Spleen (tissue), 11 donors: ENCODE measurements at regions not wholly inside any gene's neighbourhood (a gene's known extent, or its start where the extent isn't known, plus 50 kb on each side); places are given as distances from the start of the nearest gene placed in this dataset.
"Not testable (repeated sequence)": the region's sequence is repeated elsewhere in the genome, so short reads cannot be mapped to it uniquely, and the experiment has no call there.

Experiments
- DNase-seq: peaks from one replicate; pipeline ENCODE4 v3.0.0-alpha.2; 2020
- H3K27ac ChIP-seq, 8 donors: fragments of 200-600 bp; sonication (generic) in 7 of 8; 1 replicate in 4 of 8; 2 replicates in 4 of 8; pipeline versions ENCODE4 v1.5.0 to v1.8.0; 2016 to 2021; ENCODE audit warnings: inconsistent platforms in 4 of 8, mild to moderate bottlenecking in 4 of 8, moderate library complexity in 1 of 8
- H3K27me3 ChIP-seq, 7 donors: fragments of 200-600 bp; sonication (generic) in 6 of 7; replicated peaks in 1 of 7; 1 replicate in 4 of 7; 2 replicates in 3 of 7; pipeline versions ENCODE4 v1.5.0 to v1.8.0; 2016 to 2021; ENCODE audit warnings: inconsistent platforms in 3 of 7, mild to moderate bottlenecking in 1 of 7
- H3K36me3 ChIP-seq, 6 donors: fragments of 200-600 bp; sonication (generic) in 5 of 6; 1 replicate in 4 of 6; 2 replicates in 2 of 6; pipeline versions ENCODE4 v1.5.0 to v1.8.0; 2016 to 2021; ENCODE audit warnings: inconsistent platforms in 2 of 6
- H3K4me1 ChIP-seq, 6 donors: fragments of 200-600 bp; sonication (generic) in 5 of 6; 1 replicate in 3 of 6; 2 replicates in 3 of 6; pipeline versions ENCODE4 v1.5.0 to v1.8.0; 2016 to 2021; ENCODE audit warnings: inconsistent platforms in 3 of 6
- H3K4me3 ChIP-seq, 8 donors: fragments of 200-600 bp; sonication (generic) in 7 of 8; 1 replicate in 4 of 8; 2 replicates in 4 of 8; pipeline versions ENCODE4 v1.5.0 to v1.8.0; 2016 to 2021; ENCODE audit warnings: inconsistent platforms in 4 of 8, mild to moderate bottlenecking in 4 of 8, moderate library complexity in 2 of 8
- H3K9me3 ChIP-seq, 8 donors: fragments of 200-600 bp; sonication (generic) in 7 of 8; 1 replicate in 4 of 8; 2 replicates in 4 of 8; pipeline versions ENCODE4 v1.5.0 to v1.8.0; 2016 to 2021; ENCODE audit warnings: inconsistent platforms in 4 of 8
- CTCF ChIP-seq, 11 experiments: fragments of 200-600 bp in 7 of 11; fragments of 450-650 bp in 4 of 11; sonication (generic) in 4 of 11; IDR thresholded peaks in 8 of 11; conservative IDR thresholded peaks in 3 of 11; 1 replicate in 7 of 11; 2 replicates in 4 of 11; pipeline versions ENCODE4 v1.4.0 to v1.8.0; 2016 to 2021; ENCODE audit warnings: antibody characterized with exemption in 11 of 11, inconsistent platforms in 4 of 11, mild to moderate bottlenecking in 1 of 11
- POLR2A ChIP-seq, 3 donors: fragments of 450-650 bp; IDR thresholded peaks; one replicate each; pipeline ENCODE4 v1.5.1; 2017; ENCODE audit warnings: antibody characterized with exemption in 3 of 3, mild to moderate bottlenecking in 1 of 3
- POLR2AphosphoS5 ChIP-seq, 3 donors: sonication (generic); formaldehyde crosslinking; IDR thresholded peaks; one replicate each; pipeline ENCODE4 v1.5.1; 2017; ENCODE audit warnings: antibody characterized with exemption in 3 of 3
- WGBS, 5 donors: extraction: QIAGEN DNeasy Blood & Tissue Kit in 3 of 5; methylation state at CpG; one replicate each; pipeline versions ENCODE4 v1.1.5 to v1.1.7; 2013 to 2018; 5-methylcytosine and 5-hydroxymethylcytosine counted together
- intact Hi-C: fragments of 100-400 bp; cut with DNase I; formaldehyde crosslinking; loops from one replicate; pipeline ENCODE4 v1.15.0; 2023; ENCODE audit warnings: low total_unique reads
- donor health status: healthy with polysubstance abuse.
- donor health status: DM: no; HTN: no; CAD: no; lungs with moderate emphysema.
- donor health status: DM: no; HTN: no; CAD: no.
- donor health status: Bipolar disorder and iron deficiency.
- donor health status: healthy.
- donor health status: DM: no; HTN: no; CAD: no.
- donor health status: DM: yes; HTN: yes; CAD: no.

DNA sequence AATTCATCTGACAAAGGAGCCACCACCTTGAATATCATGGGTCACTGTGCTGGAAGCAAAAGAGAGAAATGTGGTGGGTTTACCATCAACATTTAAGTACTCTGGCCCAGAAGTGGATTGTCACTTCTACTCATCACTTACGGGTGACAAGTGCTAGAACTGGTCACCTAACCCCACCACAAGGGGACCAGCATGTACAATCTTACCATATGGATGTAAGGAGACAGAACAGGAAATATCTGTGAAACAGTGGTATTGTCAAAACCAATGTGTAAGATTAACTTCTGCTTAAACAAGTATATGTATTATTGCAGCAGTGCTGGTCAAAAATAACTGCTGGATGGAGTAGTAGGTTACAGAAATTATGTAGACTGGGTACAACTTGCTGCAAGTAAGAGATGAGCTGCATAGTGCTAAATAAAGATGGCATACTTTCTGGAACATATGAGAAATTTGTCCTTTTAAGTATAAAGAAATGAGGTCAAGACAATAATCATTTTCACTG lies 171.8 kb downstream of the POTEB3 start:
- Histone ChIP-seq H3K27me3 (no peaks in the 10 kb centered on the region), H3K36me3 (no peaks in the 10 kb centered on the region), H3K9me3 (no peaks in the 10 kb centered on the region), H3K27ac (no peak overlapping the region), H3K4me1 (peaks cover 0 to 12% (median 0%) of the 10 kb centered on the region in 6 donors), H3K4me3 (no peak overlapping the region)
- TF ChIP-seq POLR2AphosphoS5 (IDR thresholded peaks at IDR 0.05): no peak
- WGBS, 5 donors: 32 to 68% (median 51%) methylated on average over 1 of the region's 1 CpG
- intact Hi-C loops: no loop called here
- DNase-seq: no peak

- Histone ChIP-seq H3K36me3 (no peaks in the 10 kb centered on the region), H3K27ac (no peak overlapping the region), H3K4me1 (peaks cover 0 to 12% (median 0%) of the 10 kb centered on the region in 6 donors), H3K9me3 (no peaks in the 10 kb centered on the region), H3K4me3 (no peak overlapping the region), H3K27me3 (no peaks in the 10 kb centered on the region)
- intact Hi-C loops: no loop called here
- no peak for TF ChIP-seq CTCF (IDR thresholded peaks at IDR 0.05 in 8 of 11, conservative IDR thresholded peaks at IDR 0.05 in 3 of 11)
- DNase-seq: no peak
- 75 to 89% (median 79%) methylated on average over 4 of the region's 4 CpGs for WGBS, 5 donors
Observed at GRCh38 chr15:21267671-21268395, 172.5 kb downstream of the POTEB3 start.

DNA sequence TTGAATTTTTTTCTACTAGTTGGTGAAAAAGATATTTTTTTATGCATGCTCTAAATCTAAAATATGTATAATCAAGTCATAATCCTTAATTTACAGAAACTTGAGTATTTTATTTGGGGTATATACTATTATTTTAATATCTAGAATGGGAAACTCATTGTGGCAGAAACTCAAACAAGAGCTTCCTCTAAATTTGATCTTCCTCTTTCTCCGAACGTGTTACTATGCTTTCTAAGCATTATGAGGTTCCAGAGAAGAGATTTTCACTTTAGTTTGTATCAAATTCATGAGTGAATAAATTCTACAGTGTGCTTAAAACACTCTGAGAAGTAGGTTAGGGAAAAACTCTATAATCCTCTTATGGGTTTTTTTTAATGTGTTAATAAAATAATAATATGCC lies 173.1 kb downstream of the POTEB3 start:
- no peaks in the 10 kb centered on the region for H3K27me3 ChIP-seq
- intact Hi-C loops: no loop called here
- TF ChIP-seq CTCF (IDR thresholded peaks at IDR 0.05 in 8 of 11, conservative IDR thresholded peaks at IDR 0.05 in 3 of 11) (no peak), POLR2A (IDR thresholded peaks at IDR 0.05) (no peak), POLR2AphosphoS5 (IDR thresholded peaks at IDR 0.05) (no peak)
- H3K27ac ChIP-seq: no peak overlapping the region
- H3K36me3 ChIP-seq: no peaks in the 10 kb centered on the region
- peaks cover 0 to 5% (median 0%) of the 10 kb centered on the region in 8 donors for H3K9me3 ChIP-seq
- WGBS, 5 donors: 9 to 18% (median 14%) methylated on average over 2 of the region's 2 CpGs
- no peak for DNase-seq
- no peak overlapping the region for H3K4me3 ChIP-seq
- peaks cover 0 to 12% (median 0%) of the 10 kb centered on the region in 6 donors for H3K4me1 ChIP-seq

GRCh38 chr15:21265628-21266027 lies 174.7 kb downstream of the POTEB3 start:
- H3K36me3 ChIP-seq, H3K4me3 ChIP-seq, DNase-seq, H3K4me1 ChIP-seq, H3K27me3 ChIP-seq, intact Hi-C loops, H3K27ac ChIP-seq: not testable (repeated sequence)
- 58 to 70% (median 62%) methylated on average over 3 of the region's 3 CpGs for WGBS, 5 donors
- peaks cover 0 to 16% (median 0%) of the 10 kb centered on the region in 8 donors for H3K9me3 ChIP-seq

DNA sequence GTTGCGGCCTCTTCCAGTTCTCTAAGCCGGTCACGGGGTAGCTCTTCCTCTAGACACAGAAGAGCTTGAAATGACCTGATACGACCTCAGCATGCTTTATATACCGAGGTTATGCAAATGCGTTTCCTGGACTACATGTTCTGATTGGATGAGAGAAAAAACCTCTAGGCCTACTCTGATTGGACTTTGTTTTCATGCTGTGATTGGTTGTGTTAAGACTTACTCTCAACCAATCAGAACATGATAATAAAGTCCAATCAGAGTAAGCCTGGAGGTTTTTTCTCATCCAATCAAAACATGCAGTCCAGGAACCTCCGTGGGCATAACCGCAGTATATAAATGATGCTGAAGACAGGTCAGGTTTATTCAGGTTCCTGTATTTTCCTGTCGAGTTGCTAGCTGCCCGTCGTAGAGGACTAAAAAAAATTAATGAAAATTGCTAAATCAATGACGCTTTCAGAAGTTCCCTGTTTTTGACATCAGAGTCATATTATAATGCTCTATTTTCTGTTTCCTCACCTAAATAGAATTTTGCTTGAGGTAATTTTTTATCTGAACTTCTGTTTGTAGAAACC lies 177.4 kb downstream of the POTEB3 start:
- no peak overlapping the region for H3K4me3 ChIP-seq
- no peak for TF ChIP-seq POLR2A (IDR thresholded peaks at IDR 0.05)
- no peak for TF ChIP-seq POLR2AphosphoS5 (IDR thresholded peaks at IDR 0.05)
- no peak for TF ChIP-seq CTCF (IDR thresholded peaks at IDR 0.05 in 8 of 11, conservative IDR thresholded peaks at IDR 0.05 in 3 of 11)
- DNase-seq: no peak
- peaks cover 0 to 5% (median 0%) of the 10 kb centered on the region in 7 donors for H3K27me3 ChIP-seq
- peaks cover 0 to 8% (median 0%) of the 10 kb centered on the region in 6 donors for H3K4me1 ChIP-seq
- H3K36me3 ChIP-seq: no peaks in the 10 kb centered on the region
- intact Hi-C loops: no loop called here
- peaks cover 0 to 16% (median 0%) of the 10 kb centered on the region in 8 donors for H3K9me3 ChIP-seq
- H3K27ac ChIP-seq: no peak overlapping the region
- 76 to 87% (median 84%) methylated on average over 12 of the region's 12 CpGs for WGBS, 5 donors
